GM12892 (cell line): ENCODE measurements at regions not wholly inside any gene's neighbourhood (a gene's known extent, or its start where the extent isn't known, plus 50 kb on each side); places are given as distances from the start of the nearest gene placed in this dataset.

Experiments
- POLR2A ChIP-seq: IDR thresholded peaks from 2 replicates; pipeline ENCODE4 v1.6.1; 2011; ENCODE audit warnings: low read depth, low read length, control low read depth
- POLR2AphosphoS5 ChIP-seq: IDR thresholded peaks from 2 replicates; pipeline ENCODE4 v1.6.1; 2011; ENCODE audit warnings: low read depth, low read length, control low read depth

GRCh38 chr11:110991661-110992355, 253.7 kb upstream of the POU2AF2 start:
- TF ChIP-seq POLR2AphosphoS5 (no peak), POLR2A (no peak)
